ENCODE measurements at regions not wholly inside any gene's neighbourhood (a gene's known extent, or its start where the extent isn't known, plus 50 kb on each side); places are given as distances from the start of the nearest gene placed in this dataset.

DNA sequence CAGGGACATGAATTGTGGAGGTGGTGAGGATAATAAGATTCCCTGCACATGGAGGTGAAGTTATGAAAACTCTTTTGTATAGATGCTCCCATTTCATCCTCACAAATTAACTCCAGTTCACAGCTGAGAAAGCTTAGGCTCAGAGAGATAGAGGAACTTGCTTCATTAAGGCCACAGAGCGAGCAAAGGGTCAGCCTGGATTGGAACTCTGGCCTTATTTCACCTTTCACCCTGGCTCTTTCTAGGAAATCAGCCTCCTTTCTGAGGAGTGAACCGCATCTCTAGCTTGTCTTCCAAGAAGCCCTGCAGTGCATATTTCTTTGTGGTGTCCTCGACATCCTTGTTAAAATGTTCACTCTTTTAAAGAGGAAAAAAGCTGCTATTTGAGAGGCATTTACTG is 58.0 kb upstream of the SLC25A26 start (continued):
- TF ChIP-seq ZNF24 (IDR thresholded peaks at IDR 0.05): no peak

- no peaks in the 10 kb centered on the region for H3K4me1 ChIP-seq (ENCODE audit: control insufficient read depth, insufficient read depth, low read length)
- in situ Hi-C loops (cut with MboI): no loop called here
- 53% methylated on average over 5 of the region's 5 CpGs for WGBS (ENCODE audit: insufficient coverage, insufficient replicate concordance, low lambda C conversion rate, missing lambda C conversion rate)
- intact Hi-C loops (cut with micrococcal nuclease; ENCODE audit: unreplicated experiment): no loop called here
- no peak overlapping the region for H3K4me2 ChIP-seq (ENCODE audit: control insufficient read depth, insufficient read depth)
- H4K20me1 ChIP-seq (ENCODE audit: control insufficient read depth, insufficient read depth): no peaks in the 10 kb centered on the region
- ATAC-seq (no peak), DNase-seq (ENCODE audit: low read depth, low spot score) (no peak), FAIRE-seq (no peak)
- H3K4me3 ChIP-seq: no peak overlapping the region
- ChIA-PET RAD21 (ENCODE audit: unreplicated experiment) (no interaction called here), CTCF (interaction anchor here (0.9 kb wide), 1 partner anchor 22 kb away, joined by 3 read pairs; no protein-coding TSS in a partner anchor), SMC1A (ENCODE audit: uncharacterized antibody, unreplicated experiment) (no interaction called here), POLR2A (no interaction called here)
- no peak overlapping the region for H2AFZ ChIP-seq (ENCODE audit: control insufficient read depth, low read depth, low read length)
- H3K9ac ChIP-seq (ENCODE audit: control insufficient read depth, insufficient read depth, low read length): no peak overlapping the region
- H3K27me3 ChIP-seq (replicated peaks in 1 of 2; ENCODE audit: control insufficient read depth in 2 of 2, insufficient read depth in 2 of 2, low read length in 1 of 2): peaks cover 0 to 2% of the 10 kb centered on the region in 2 experiments; a peak in 2 of 4 replicates
- no peaks in the 10 kb centered on the region for H3K36me3 ChIP-seq (ENCODE audit: control insufficient read depth in 2 of 2, insufficient read depth in 2 of 2, low read length in 1 of 2)
- TF ChIP-seq SMARCA5 (IDR thresholded peaks at IDR 0.05) (no peak), TCF12 (IDR thresholded peaks at IDR 0.05; ENCODE audit: low read depth, low read length) (no peak), CREM (IDR thresholded peaks at IDR 0.05; ENCODE audit: low read depth) (no peak), PAX8 (IDR thresholded peaks at IDR 0.05) (no peak), FOXM1 (IDR thresholded peaks at IDR 0.05; ENCODE audit: low read depth, low read length) (no peak), RELA (IDR thresholded peaks at IDR 0.05; ENCODE audit: borderline replicate concordance, partially characterized antibody) (no peak), HDAC2 (IDR thresholded peaks at IDR 0.05) (no peak), ZNF592 (IDR thresholded peaks at IDR 0.05) (no peak), MYB (IDR thresholded peaks at IDR 0.05; ENCODE audit: borderline replicate concordance, low read depth, low read length) (no peak), SIX5 (IDR thresholded peaks at IDR 0.05; ENCODE audit: low read depth, low read length, severe bottlenecking) (no peak), WRNIP1 (IDR thresholded peaks at IDR 0.05; ENCODE audit: borderline replicate concordance, low read depth, low read length) (no peak)
- TF ChIP-seq, protein P1, sequence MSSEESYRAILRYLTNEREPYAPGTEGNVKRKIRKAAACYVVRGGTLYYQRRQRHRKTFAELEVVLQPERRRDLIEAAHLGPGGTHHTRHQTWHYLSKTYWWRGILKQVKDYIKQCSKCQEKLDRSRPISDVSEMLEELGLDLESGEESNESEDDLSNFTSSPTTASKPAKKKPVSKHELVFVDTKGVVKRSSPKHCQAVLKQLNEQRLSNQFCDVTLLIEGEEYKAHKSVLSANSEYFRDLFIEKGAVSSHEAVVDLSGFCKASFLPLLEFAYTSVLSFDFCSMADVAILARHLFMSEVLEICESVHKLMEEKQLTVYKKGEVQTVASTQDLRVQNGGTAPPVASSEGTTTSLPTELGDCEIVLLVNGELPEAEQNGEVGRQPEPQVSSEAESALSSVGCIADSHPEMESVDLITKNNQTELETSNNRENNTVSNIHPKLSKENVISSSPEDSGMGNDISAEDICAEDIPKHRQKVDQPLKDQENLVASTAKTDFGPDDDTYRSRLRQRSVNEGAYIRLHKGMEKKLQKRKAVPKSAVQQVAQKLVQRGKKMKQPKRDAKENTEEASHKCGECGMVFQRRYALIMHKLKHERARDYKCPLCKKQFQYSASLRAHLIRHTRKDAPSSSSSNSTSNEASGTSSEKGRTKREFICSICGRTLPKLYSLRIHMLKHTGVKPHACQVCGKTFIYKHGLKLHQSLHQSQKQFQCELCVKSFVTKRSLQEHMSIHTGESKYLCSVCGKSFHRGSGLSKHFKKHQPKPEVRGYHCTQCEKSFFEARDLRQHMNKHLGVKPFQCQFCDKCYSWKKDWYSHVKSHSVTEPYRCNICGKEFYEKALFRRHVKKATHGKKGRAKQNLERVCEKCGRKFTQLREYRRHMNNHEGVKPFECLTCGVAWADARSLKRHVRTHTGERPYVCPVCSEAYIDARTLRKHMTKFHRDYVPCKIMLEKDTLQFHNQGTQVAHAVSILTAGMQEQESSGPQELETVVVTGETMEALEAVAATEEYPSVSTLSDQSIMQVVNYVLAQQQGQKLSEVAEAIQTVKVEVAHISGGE (CRISPR knock-in tag; IDR thresholded peaks at IDR 0.05): no peak
- no peaks in the 10 kb centered on the region for H3K79me2 ChIP-seq (ENCODE audit: control insufficient read depth, insufficient read depth, low read length)
- H3K9me3 ChIP-seq (replicated peaks; ENCODE audit: control insufficient read depth, insufficient read depth, low read length): no peaks in the 10 kb centered on the region
- no peak overlapping the region for H3K27ac ChIP-seq (ENCODE audit: control insufficient read depth, insufficient read depth)
- no TSS peak for BruUV-seq (replicated peaks)
These were observed 61.7 kb upstream of the SLC25A26 start for GRCh38 chr3:66158933-66159683.

Measured in GM12878 (cell line).